B cell (primary cell): ENCODE measurements at regions not wholly inside any gene's neighbourhood (a gene's known extent, or its start where the extent isn't known, plus 50 kb on each side); places are given as distances from the start of the nearest gene placed in this dataset.

Experiments
- ATAC-seq: fragments of 200-7000 bp; cut with Tn5 transposase; one replicate; pipeline ENCODE4 v1.10.0; 2021; ENCODE audit warnings: low read depth, mild to moderate bottlenecking, moderate number of reproducible peaks, moderate library complexity
- CTCF ChIA-PET: fragments of 350-600 bp; sonication (Branson Sonifier 250); formaldehyde crosslinking; loops from one replicate; lab custom pipeline; 2021; ENCODE audit warnings: antibody characterized with exemption, inconsistent platforms; lab: Charles Lee
- POLR2A ChIA-PET: fragments of 350-600 bp; sonication (Branson Sonifier 250); formaldehyde crosslinking; loops from one replicate; lab custom pipeline; 2021; ENCODE audit warnings: antibody characterized with exemption; lab: Charles Lee
- DNase-seq: peaks from one replicate; pipeline ENCODE4 v3.0.0; 2013
- H2AFZ ChIP-seq: 2 replicates; pipeline ENCODE4 v1.6.1; 2012; ENCODE audit warnings: mild to moderate bottlenecking, low read depth, low read length; ENCODE audit not compliant: insufficient read depth, poor library complexity, severe bottlenecking
- H3K27ac ChIP-seq, 2 donors: 1 replicate in 1 of 2; 2 replicates in 1 of 2; pipeline ENCODE4 v1.5.1; 2012 to 2013; ENCODE audit warnings: low read length in 2 of 2, mild to moderate bottlenecking in 2 of 2, moderate library complexity in 1 of 2
- H3K27me3 ChIP-seq, 4 experiments: fragments of 200-600 bp in 1 of 4; sonication (generic) in 1 of 4; replicated peaks in 1 of 4; 1 replicate in 2 of 4; 2 replicates in 2 of 4; pipeline versions ENCODE4 v1.6.1 to v1.7.0; 2013 to 2016; ENCODE audit warnings: low read length in 3 of 4, mild to moderate bottlenecking in 2 of 4, mixed read lengths in 1 of 4, moderate library complexity in 1 of 4; ENCODE audit not compliant: insufficient read depth in 4 of 4, control insufficient read depth in 3 of 4; ENCODE audit errors: control extremely low read depth in 1 of 4
- H3K36me3 ChIP-seq, 2 experiments: replicated peaks in 1 of 2; 1 replicate in 1 of 2; 2 replicates in 1 of 2; pipeline versions ENCODE4 v1.6.1 to v1.7.1; 2013; ENCODE audit warnings: low read length in 1 of 2; ENCODE audit not compliant: insufficient read depth in 2 of 2, control insufficient read depth in 1 of 2; ENCODE audit errors: control extremely low read depth in 1 of 2, extremely low read depth in 1 of 2
- H3K4me1 ChIP-seq, 2 donors: fragments of 200-600 bp in 1 of 2; sonication (generic) in 1 of 2; 1 replicate in 1 of 2; 2 replicates in 1 of 2; pipeline versions ENCODE4 v1.5.1 to v1.6.1; 2013 to 2017; ENCODE audit warnings: low read length in 2 of 2; ENCODE audit not compliant: control insufficient read depth in 2 of 2, insufficient read depth in 2 of 2
- H3K4me2 ChIP-seq: replicated peaks from 2 replicates; pipeline ENCODE3; 2012; ENCODE audit warnings: mild to moderate bottlenecking, low read depth, low read length; ENCODE audit not compliant: poor library complexity, severe bottlenecking
- H3K4me3 ChIP-seq, 5 experiments: fragments of 200-600 bp in 1 of 5; sonication (generic) in 1 of 5; 1 replicate in 3 of 5; 2 replicates in 2 of 5; pipeline versions ENCODE4 v1.5.1 to v1.7.0; 2011 to 2016; ENCODE audit warnings: low read length in 4 of 5, mild to moderate bottlenecking in 4 of 5, low read depth in 2 of 5, control low read depth in 1 of 5, moderate library complexity in 1 of 5; ENCODE audit not compliant: insufficient read depth in 1 of 5; ENCODE audit errors: control extremely low read depth in 1 of 5, extremely low read depth in 1 of 5
- H3K79me2 ChIP-seq: fragments of 200-600 bp; sonication (generic); one replicate; pipeline ENCODE4 v1.6.0; 2016; ENCODE audit warnings: low read length; ENCODE audit not compliant: control insufficient read depth, insufficient read depth
- H3K9ac ChIP-seq: fragments of 200-600 bp; sonication (generic); 2 replicates; pipeline ENCODE4 v1.6.1; 2017; ENCODE audit warnings: mild to moderate bottlenecking, low read length, moderate library complexity
- H3K9me3 ChIP-seq, 3 donors: one replicate each; pipeline versions ENCODE4 v1.6.1 to v1.7.1; 2013; ENCODE audit warnings: low read length in 2 of 3; ENCODE audit not compliant: control insufficient read depth in 2 of 3, insufficient read depth in 1 of 3; ENCODE audit errors: control extremely low read depth in 1 of 3
- H4K20me1 ChIP-seq: 2 replicates; pipeline ENCODE4 v1.6.0; 2012; ENCODE audit warnings: mild to moderate bottlenecking, low read length; ENCODE audit not compliant: insufficient read depth, control insufficient read depth, poor library complexity, severe bottlenecking
- H3K27ac Mint-ChIP-seq: one replicate; pipeline ENCODE4 v1.8.0; 2021; ENCODE audit warnings: mixed read lengths
- H3K27me3 Mint-ChIP-seq: one replicate; pipeline ENCODE4 v1.8.0; 2021; ENCODE audit warnings: mixed read lengths
- H3K4me1 Mint-ChIP-seq: one replicate; pipeline ENCODE4 v1.8.0; 2021; ENCODE audit warnings: mixed read lengths
- H3K4me3 Mint-ChIP-seq: one replicate; pipeline ENCODE4 v1.8.0; 2021; ENCODE audit warnings: mixed read lengths
- H3K9me3 Mint-ChIP-seq: one replicate; pipeline ENCODE4 v1.8.0; 2022; ENCODE audit warnings: mixed read lengths; ENCODE audit not compliant: insufficient read depth
- CTCF ChIP-seq: fragments of 200-600 bp; IDR thresholded peaks from one replicate; pipeline ENCODE4 v1.8.0; 2022; ENCODE audit warnings: antibody characterized with exemption, mild to moderate bottlenecking
- EZH2 ChIP-seq: IDR thresholded peaks from 2 replicates; pipeline ENCODE4 v1.6.1; 2012; ENCODE audit warnings: borderline replicate concordance, low read depth, mild to moderate bottlenecking, moderate library complexity, low read length; ENCODE audit not compliant: insufficient read depth, poor library complexity, severe bottlenecking
- WGBS: methylation state at CpG from one replicate; pipeline ENCODE4 v1.1.5; 2013; ENCODE audit warnings: missing lambda C conversion rate; ENCODE audit not compliant: insufficient coverage; 5-methylcytosine and 5-hydroxymethylcytosine counted together
- intact Hi-C: fragments of 100-400 bp; cut with micrococcal nuclease; formaldehyde crosslinking; loops from one replicate; pipeline ENCODE4 v1.10.0; 2022

- Histone ChIP-seq H3K4me3 (no peak overlapping the region), H3K4me2 (no peak overlapping the region), H3K27ac (no peak overlapping the region), H3K27me3 (no peaks in the 10 kb centered on the region), H4K20me1 (no peaks in the 10 kb centered on the region), H3K36me3 (no peaks in the 10 kb centered on the region), H3K9ac (no peak overlapping the region), H3K79me2 (no peaks in the 10 kb centered on the region), H2AFZ (no peak overlapping the region), H3K4me1 (no peaks in the 10 kb centered on the region), H3K9me3 (no peaks in the 10 kb centered on the region)
- DNase-seq (no peak), ATAC-seq (no peak)
- Mint-ChIP-seq H3K27me3 (no peaks in the 10 kb centered on the region), H3K4me1 (no peaks in the 10 kb centered on the region), H3K4me3 (no peak overlapping the region), H3K27ac (no peak overlapping the region), H3K9me3 (no peaks in the 10 kb centered on the region)
- no peak for TF ChIP-seq EZH2
- no peak for TF ChIP-seq CTCF
- ChIA-PET POLR2A (no interaction called here), CTCF (no interaction called here)
- intact Hi-C loops: no loop called here
Measured at GRCh38 chr18:66156946-66157687, 406.3 kb downstream of the CDH7 start.

- H3K4me1 Mint-ChIP-seq: no peaks in the 10 kb centered on the region
- intact Hi-C loops: no loop called here
- no peak for TF ChIP-seq CTCF
- TF ChIP-seq EZH2: no peak
- no peaks in the 10 kb centered on the region for H3K27me3 ChIP-seq
- H2AFZ ChIP-seq: no peak overlapping the region
- peaks cover 2% of the 10 kb centered on the region for H3K9me3 Mint-ChIP-seq
- no peak overlapping the region for H3K27ac Mint-ChIP-seq
- H3K36me3 ChIP-seq: no peaks in the 10 kb centered on the region
- no peaks in the 10 kb centered on the region for H3K79me2 ChIP-seq
- no peak for ATAC-seq
- H3K27ac ChIP-seq: no peak overlapping the region
- no peaks in the 10 kb centered on the region for H3K9me3 ChIP-seq
- H3K9ac ChIP-seq: no peak overlapping the region
- H3K4me3 ChIP-seq: no peak overlapping the region
- ChIA-PET CTCF (no interaction called here), POLR2A (no interaction called here)
- no peak for DNase-seq
- H4K20me1 ChIP-seq: no peaks in the 10 kb centered on the region
- no peaks in the 10 kb centered on the region for H3K27me3 Mint-ChIP-seq
- H3K4me2 ChIP-seq: no peak overlapping the region
- no peaks in the 10 kb centered on the region for H3K4me1 ChIP-seq
- H3K4me3 Mint-ChIP-seq: no peak overlapping the region
- WGBS: no CpG with 5 or more reads among the region's 1 CpG
Measured at GRCh38 chr18:66150650-66151049, 399.8 kb downstream of the CDH7 start.
